WTC11 (cell line): ENCODE measurements at regions not wholly inside any gene's neighbourhood (a gene's known extent, or its start where the extent isn't known, plus 50 kb on each side); places are given as distances from the start of the nearest gene placed in this dataset.

ENCODE experiments used
- ATAC-seq: fragments of 200-7000 bp; cut with Tn5 transposase; 2 replicates; pipeline ENCODE4 v1.10.0; 2021; ENCODE audit warnings: mild to moderate bottlenecking, moderate library complexity
- CTCF ChIA-PET: fragments of 300-600 bp; sonication (Branson Sonifier 250); formaldehyde crosslinking; loops from one replicate; lab custom pipeline; 2021; ENCODE audit warnings: antibody characterized with exemption; lab: Charles Lee
- POLR2A ChIA-PET: fragments of 350-600 bp; sonication (Branson Sonifier 250); formaldehyde crosslinking; loops from one replicate; lab custom pipeline; 2021; ENCODE audit warnings: antibody characterized with exemption; lab: Charles Lee
- DNase-seq: peaks from one replicate; pipeline ENCODE4 v3.0.0; 2021; ENCODE audit warnings: low spot score
- H3K27ac Mint-ChIP-seq: 2 replicates; pipeline ENCODE4 v1.8.0; 2021; ENCODE audit warnings: mixed read lengths
- H3K27me3 Mint-ChIP-seq: 2 replicates; pipeline ENCODE4 v1.8.0; 2021; ENCODE audit warnings: low read depth, mild to moderate bottlenecking, moderate library complexity, mixed read lengths
- H3K36me3 Mint-ChIP-seq: 2 replicates; pipeline ENCODE4 v1.8.0; 2021; ENCODE audit warnings: mixed read lengths
- H3K4me1 Mint-ChIP-seq: 2 replicates; pipeline ENCODE4 v1.8.0; 2022; ENCODE audit warnings: mixed read lengths
- H3K4me3 Mint-ChIP-seq: 2 replicates; pipeline ENCODE4 v1.8.0; 2021; ENCODE audit warnings: mild to moderate bottlenecking, moderate library complexity, mixed read lengths
- H3K9me3 Mint-ChIP-seq: 2 replicates; pipeline ENCODE4 v1.8.0; 2021; ENCODE audit warnings: mixed read lengths
- CBFB ChIP-seq: sonication (generic); formaldehyde crosslinking; IDR thresholded peaks from 2 replicates; pipeline ENCODE4 v1.8.1; 2022; ENCODE audit warnings: mild to moderate bottlenecking, low read depth, missing genetic modification reagents
- CDX4 ChIP-seq: fragments of 250-450 bp; sonication (Bioruptor Pico); IDR thresholded peaks from 2 replicates; pipeline ENCODE4 v1.9.0; 2021; ENCODE audit warnings: moderate library complexity, mild to moderate bottlenecking, inconsistent platforms, borderline replicate concordance
- ELF4 ChIP-seq: sonication (generic); formaldehyde crosslinking; IDR thresholded peaks from 2 replicates; pipeline ENCODE4 v1.8.1; 2022; ENCODE audit warnings: low read depth, mild to moderate bottlenecking, moderate library complexity, missing genetic modification reagents
- EMX1 ChIP-seq: fragments of 250-450 bp; sonication (Bioruptor Pico); IDR thresholded peaks from 2 replicates; pipeline ENCODE4 v1.8.0; 2021; ENCODE audit warnings: mild to moderate bottlenecking
- FOXK1 ChIP-seq: sonication (generic); formaldehyde crosslinking; IDR thresholded peaks from 2 replicates; pipeline ENCODE4 v1.8.0; 2022; ENCODE audit warnings: mild to moderate bottlenecking, moderate library complexity, missing genetic modification reagents
- FOXP1 ChIP-seq: sonication (generic); formaldehyde crosslinking; IDR thresholded peaks from 2 replicates; pipeline ENCODE4 v1.8.0; 2022; ENCODE audit warnings: missing genetic modification reagents, mild to moderate bottlenecking, moderate library complexity, borderline replicate concordance
- JUN ChIP-seq: sonication (generic); formaldehyde crosslinking; IDR thresholded peaks from 2 replicates; pipeline ENCODE4 v1.8.0; 2023; ENCODE audit warnings: mild to moderate bottlenecking, missing genetic modification reagents
- KAT7 ChIP-seq: sonication (generic); formaldehyde crosslinking; IDR thresholded peaks from 2 replicates; pipeline ENCODE4 v1.8.1; 2023; ENCODE audit warnings: missing genetic modification reagents, mild to moderate bottlenecking, borderline replicate concordance
- MLX ChIP-seq: sonication (generic); formaldehyde crosslinking; IDR thresholded peaks from 2 replicates; pipeline ENCODE4 v1.8.1; 2023; ENCODE audit warnings: mild to moderate bottlenecking, missing genetic modification reagents, moderate library complexity
- NR1H2 ChIP-seq: sonication (generic); formaldehyde crosslinking; IDR thresholded peaks from 2 replicates; pipeline ENCODE4 v1.9.0; 2021; ENCODE audit warnings: mild to moderate bottlenecking, moderate library complexity, missing genetic modification reagents
- OVOL2 ChIP-seq: fragments of 250-450 bp; sonication (Bioruptor Pico); IDR thresholded peaks from 2 replicates; pipeline ENCODE4 v1.9.0; 2021; ENCODE audit warnings: mild to moderate bottlenecking, borderline replicate concordance
- RELA ChIP-seq: sonication (generic); formaldehyde crosslinking; IDR thresholded peaks from 2 replicates; pipeline ENCODE4 v1.8.1; 2022; ENCODE audit warnings: missing genetic modification reagents, mild to moderate bottlenecking, borderline replicate concordance
- RORB ChIP-seq: fragments of 250-450 bp; sonication (Bioruptor Pico); IDR thresholded peaks from 2 replicates; pipeline ENCODE4 v1.9.0; 2021; ENCODE audit warnings: mild to moderate bottlenecking
- SMAD4 ChIP-seq: sonication (generic); formaldehyde crosslinking; IDR thresholded peaks from 2 replicates; pipeline ENCODE4 v1.8.0; 2022; ENCODE audit warnings: mild to moderate bottlenecking, missing genetic modification reagents
- TCF7 ChIP-seq: sonication (generic); formaldehyde crosslinking; IDR thresholded peaks from 2 replicates; pipeline ENCODE4 v1.8.0; 2022; ENCODE audit warnings: mild to moderate bottlenecking, low read depth, missing genetic modification reagents, moderate library complexity
- TEAD1 ChIP-seq: sonication (generic); formaldehyde crosslinking; IDR thresholded peaks from 2 replicates; pipeline ENCODE4 v1.8.0; 2022; ENCODE audit warnings: mild to moderate bottlenecking, missing genetic modification reagents
- ZNF121 ChIP-seq: sonication (generic); formaldehyde crosslinking; IDR thresholded peaks from 2 replicates; pipeline ENCODE4 v1.8.0; 2023; ENCODE audit warnings: missing genetic modification reagents
- ZNF219 ChIP-seq: sonication (generic); formaldehyde crosslinking; IDR thresholded peaks from 2 replicates; pipeline ENCODE4 v1.8.0; 2023; ENCODE audit warnings: missing genetic modification reagents, mild to moderate bottlenecking, borderline replicate concordance
- ZNF416 ChIP-seq: fragments of 250-450 bp; sonication (Bioruptor Pico); IDR thresholded peaks from 2 replicates; pipeline ENCODE4 v1.9.0; 2021; ENCODE audit warnings: mild to moderate bottlenecking, inconsistent platforms
- ZNF512 ChIP-seq: sonication (generic); formaldehyde crosslinking; IDR thresholded peaks from 2 replicates; pipeline ENCODE4 v1.8.1; 2022; ENCODE audit warnings: missing genetic modification reagents, borderline replicate concordance
- TF ChIP-seq, protein P1 (sequence below): sonication (generic); formaldehyde crosslinking; IDR thresholded peaks from 2 replicates; pipeline ENCODE4 v1.8.0; 2022; ENCODE audit warnings: mild to moderate bottlenecking, missing genetic modification reagents
- TF ChIP-seq, protein P2 (sequence below): sonication (generic); formaldehyde crosslinking; IDR thresholded peaks from 2 replicates; pipeline ENCODE4 v1.8.0; 2023; ENCODE audit warnings: missing genetic modification reagents
- TF ChIP-seq, protein P3 (sequence below): sonication (generic); formaldehyde crosslinking; IDR thresholded peaks from 2 replicates; pipeline ENCODE4 v1.8.0; 2022; ENCODE audit warnings: mild to moderate bottlenecking, missing genetic modification reagents
- TF ChIP-seq, protein P4 (sequence below): sonication (generic); formaldehyde crosslinking; IDR thresholded peaks from 2 replicates; pipeline ENCODE4 v1.8.0; 2023; ENCODE audit warnings: mild to moderate bottlenecking, missing genetic modification reagents

GRCh38 chr7:93011351-93012294, 106.2 kb downstream of the SAMD9 start:
- Mint-ChIP-seq H3K27me3 (no peaks in the 10 kb centered on the region; the same call in 1 of the 2 replicates), H3K9me3 (no peaks in the 10 kb centered on the region), H3K36me3 (no peaks in the 10 kb centered on the region), H3K27ac (no peak overlapping the region), H3K4me3 (no peak overlapping the region), H3K4me1 (peaks cover 21% of the 10 kb centered on the region)
- no peak; the same call in 1 of the 2 replicates for TF ChIP-seq CDX4
- no peak for TF ChIP-seq FOXP1 (CRISPR knock-in tag)
- no peak for TF ChIP-seq RORB (CRISPR knock-in tag)
- no peak for TF ChIP-seq TEAD1
- TF ChIP-seq FOXK1, result no peak
- no peak for TF ChIP-seq NR1H2
- TF ChIP-seq, protein P1, sequence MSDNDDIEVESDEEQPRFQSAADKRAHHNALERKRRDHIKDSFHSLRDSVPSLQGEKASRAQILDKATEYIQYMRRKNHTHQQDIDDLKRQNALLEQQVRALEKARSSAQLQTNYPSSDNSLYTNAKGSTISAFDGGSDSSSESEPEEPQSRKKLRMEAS (CRISPR knock-in tag), result no peak
- TF ChIP-seq, protein P2, sequence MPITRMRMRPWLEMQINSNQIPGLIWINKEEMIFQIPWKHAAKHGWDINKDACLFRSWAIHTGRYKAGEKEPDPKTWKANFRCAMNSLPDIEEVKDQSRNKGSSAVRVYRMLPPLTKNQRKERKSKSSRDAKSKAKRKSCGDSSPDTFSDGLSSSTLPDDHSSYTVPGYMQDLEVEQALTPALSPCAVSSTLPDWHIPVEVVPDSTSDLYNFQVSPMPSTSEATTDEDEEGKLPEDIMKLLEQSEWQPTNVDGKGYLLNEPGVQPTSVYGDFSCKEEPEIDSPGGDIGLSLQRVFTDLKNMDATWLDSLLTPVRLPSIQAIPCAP, result no peak
- no peak for TF ChIP-seq ZNF121 (CRISPR knock-in tag)
- TF ChIP-seq TCF7 (CRISPR knock-in tag), result no peak
- no peak for TF ChIP-seq ZNF416 (CRISPR knock-in tag)
- DNase-seq, result no peak
- ATAC-seq, result no peak
- POLR2A ChIA-PET, result no interaction called here
- CTCF ChIA-PET, result no interaction called here

DNA sequence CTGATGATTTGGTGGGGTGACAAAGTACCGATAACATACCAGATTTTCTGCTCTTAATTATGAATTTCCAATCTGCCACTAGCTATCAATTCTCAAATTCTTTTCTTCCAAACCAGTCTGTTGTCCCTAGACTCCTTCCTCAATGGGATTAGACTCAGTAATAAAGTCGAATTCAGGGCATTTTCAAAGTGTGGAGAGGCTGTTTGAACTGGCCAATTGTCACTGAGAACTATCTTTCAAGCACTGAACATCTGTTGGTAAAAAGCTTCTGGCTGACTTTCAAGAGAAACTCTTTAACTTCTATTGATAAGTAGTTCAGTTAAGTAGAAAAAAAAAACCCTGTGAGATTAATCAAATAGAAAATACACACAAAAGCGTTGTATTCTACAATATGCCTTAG, 108.9 kb downstream of the SAMD9 start:
- ChIA-PET POLR2A (no interaction called here), CTCF (no interaction called here)
- H3K36me3 Mint-ChIP-seq, result no peaks in the 10 kb centered on the region
- no peaks in the 10 kb centered on the region for H3K9me3 Mint-ChIP-seq
- DNase-seq, result no peak
- no peak overlapping the region for H3K27ac Mint-ChIP-seq
- no peaks in the 10 kb centered on the region for H3K27me3 Mint-ChIP-seq
- H3K4me3 Mint-ChIP-seq, result no peak overlapping the region
- no peak for ATAC-seq
- H3K4me1 Mint-ChIP-seq, result peaks cover 1% of the 10 kb centered on the region; the same call in 1 of the 2 replicates
- TF ChIP-seq CBFB (CRISPR knock-in tag) (no peak), RELA (no peak), SMAD4 (no peak), ZNF512 (CRISPR knock-in tag) (no peak), KAT7 (CRISPR knock-in tag) (no peak), MLX (CRISPR knock-in tag) (no peak), OVOL2 (CRISPR knock-in tag) (no peak), EMX1 (CRISPR knock-in tag) (no peak), JUN (CRISPR knock-in tag) (no peak), TCF7 (CRISPR knock-in tag) (no peak), FOXK1 (no peak), ZNF219 (no peak), ELF4 (no peak)
- TF ChIP-seq, protein P3, sequence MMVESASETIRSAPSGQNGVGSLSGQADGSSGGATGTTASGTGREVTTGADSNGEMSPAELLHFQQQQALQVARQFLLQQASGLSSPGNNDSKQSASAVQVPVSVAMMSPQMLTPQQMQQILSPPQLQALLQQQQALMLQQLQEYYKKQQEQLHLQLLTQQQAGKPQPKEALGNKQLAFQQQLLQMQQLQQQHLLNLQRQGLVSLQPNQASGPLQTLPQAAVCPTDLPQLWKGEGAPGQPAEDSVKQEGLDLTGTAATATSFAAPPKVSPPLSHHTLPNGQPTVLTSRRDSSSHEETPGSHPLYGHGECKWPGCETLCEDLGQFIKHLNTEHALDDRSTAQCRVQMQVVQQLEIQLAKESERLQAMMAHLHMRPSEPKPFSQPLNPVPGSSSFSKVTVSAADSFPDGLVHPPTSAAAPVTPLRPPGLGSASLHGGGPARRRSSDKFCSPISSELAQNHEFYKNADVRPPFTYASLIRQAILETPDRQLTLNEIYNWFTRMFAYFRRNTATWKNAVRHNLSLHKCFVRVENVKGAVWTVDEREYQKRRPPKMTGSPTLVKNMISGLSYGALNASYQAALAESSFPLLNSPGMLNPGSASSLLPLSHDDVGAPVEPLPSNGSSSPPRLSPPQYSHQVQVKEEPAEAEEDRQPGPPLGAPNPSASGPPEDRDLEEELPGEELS (CRISPR knock-in tag), result no peak
- TF ChIP-seq, protein P4, sequence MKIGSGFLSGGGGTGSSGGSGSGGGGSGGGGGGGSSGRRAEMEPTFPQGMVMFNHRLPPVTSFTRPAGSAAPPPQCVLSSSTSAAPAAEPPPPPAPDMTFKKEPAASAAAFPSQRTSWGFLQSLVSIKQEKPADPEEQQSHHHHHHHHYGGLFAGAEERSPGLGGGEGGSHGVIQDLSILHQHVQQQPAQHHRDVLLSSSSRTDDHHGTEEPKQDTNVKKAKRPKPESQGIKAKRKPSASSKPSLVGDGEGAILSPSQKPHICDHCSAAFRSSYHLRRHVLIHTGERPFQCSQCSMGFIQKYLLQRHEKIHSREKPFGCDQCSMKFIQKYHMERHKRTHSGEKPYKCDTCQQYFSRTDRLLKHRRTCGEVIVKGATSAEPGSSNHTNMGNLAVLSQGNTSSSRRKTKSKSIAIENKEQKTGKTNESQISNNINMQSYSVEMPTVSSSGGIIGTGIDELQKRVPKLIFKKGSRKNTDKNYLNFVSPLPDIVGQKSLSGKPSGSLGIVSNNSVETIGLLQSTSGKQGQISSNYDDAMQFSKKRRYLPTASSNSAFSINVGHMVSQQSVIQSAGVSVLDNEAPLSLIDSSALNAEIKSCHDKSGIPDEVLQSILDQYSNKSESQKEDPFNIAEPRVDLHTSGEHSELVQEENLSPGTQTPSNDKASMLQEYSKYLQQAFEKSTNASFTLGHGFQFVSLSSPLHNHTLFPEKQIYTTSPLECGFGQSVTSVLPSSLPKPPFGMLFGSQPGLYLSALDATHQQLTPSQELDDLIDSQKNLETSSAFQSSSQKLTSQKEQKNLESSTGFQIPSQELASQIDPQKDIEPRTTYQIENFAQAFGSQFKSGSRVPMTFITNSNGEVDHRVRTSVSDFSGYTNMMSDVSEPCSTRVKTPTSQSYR, result no peak
